Esophagus muscularis mucosa (tissue), 4 donors: ENCODE measurements at regions not wholly inside any gene's neighbourhood (a gene's known extent, or its start where the extent isn't known, plus 50 kb on each side); places are given as distances from the start of the nearest gene placed in this dataset.
"Not testable (repeated sequence)": the region's sequence is repeated elsewhere in the genome, so short reads cannot be mapped to it uniquely, and the experiment has no call there.

Experiments
- CTCF ChIP-seq, 3 experiments: fragments of 200-600 bp in 2 of 3; fragments of 450-650 bp in 1 of 3; sonication (generic) in 2 of 3; IDR thresholded peaks; one replicate each; pipeline ENCODE4 v1.5.1; 2017 to 2019; ENCODE audit warnings: antibody characterized with exemption in 3 of 3, mild to moderate bottlenecking in 2 of 3, moderate library complexity in 1 of 3
- EP300 ChIP-seq: sonication (generic); formaldehyde crosslinking; IDR thresholded peaks from one replicate; pipeline ENCODE4 v1.6.1; 2017; ENCODE audit warnings: antibody characterized with exemption
- POLR2A ChIP-seq: fragments of 450-650 bp; IDR thresholded peaks from one replicate; pipeline ENCODE4 v1.6.1; 2017; ENCODE audit warnings: antibody characterized with exemption, moderate library complexity, mild to moderate bottlenecking, low read depth
- POLR2AphosphoS5 ChIP-seq, 2 donors: sonication (generic); formaldehyde crosslinking; IDR thresholded peaks; one replicate each; pipeline ENCODE4 v1.6.1; 2017; ENCODE audit warnings: antibody characterized with exemption in 2 of 2

DNA sequence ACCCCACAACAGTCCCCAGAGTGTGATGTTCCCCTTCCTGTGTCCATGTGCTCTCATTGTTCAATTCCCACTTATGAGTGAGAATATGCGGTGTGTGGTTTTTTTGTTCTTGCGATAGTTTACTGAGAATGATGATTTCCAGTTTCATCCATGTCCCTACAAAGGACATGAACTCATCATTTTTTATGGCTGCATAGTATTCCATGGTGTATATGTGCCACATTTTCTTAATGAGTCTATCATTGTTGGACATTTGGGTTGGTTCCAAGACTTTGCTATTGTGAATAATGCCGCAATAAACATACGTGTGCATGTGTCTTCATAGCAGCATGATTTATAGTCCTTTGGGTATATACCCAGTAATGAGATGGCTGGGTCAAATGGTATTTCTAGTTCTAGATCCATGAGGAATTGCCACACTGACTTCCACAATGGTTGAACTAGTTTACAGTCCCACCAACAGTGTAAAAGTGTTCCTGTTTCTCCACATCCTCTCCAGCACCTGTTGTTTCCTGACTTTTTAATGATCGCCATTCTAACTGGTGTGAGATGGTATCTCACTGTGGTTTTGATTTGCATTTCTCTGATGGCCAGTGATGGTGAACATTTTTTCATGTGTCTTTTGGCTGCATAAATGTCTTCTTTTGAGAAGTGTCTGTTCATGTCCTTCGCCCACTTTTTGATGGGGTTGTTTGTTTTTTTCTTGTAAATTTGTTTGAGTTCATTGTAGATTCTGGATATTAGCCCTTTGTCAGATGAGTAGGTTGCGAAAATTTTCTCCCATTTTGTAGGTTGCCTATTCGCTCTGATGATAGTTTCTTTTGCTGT, 120.0 kb downstream of the GOSR1 start:
- not testable (repeated sequence) for TF ChIP-seq POLR2A; CTCF (IDR thresholded peaks at IDR 0.05); POLR2AphosphoS5 (IDR thresholded peaks at IDR 0.05); EP300
